ENCODE measurements at regions not wholly inside any gene's neighbourhood (a gene's known extent, or its start where the extent isn't known, plus 50 kb on each side); places are given as distances from the start of the nearest gene placed in this dataset.

DNA sequence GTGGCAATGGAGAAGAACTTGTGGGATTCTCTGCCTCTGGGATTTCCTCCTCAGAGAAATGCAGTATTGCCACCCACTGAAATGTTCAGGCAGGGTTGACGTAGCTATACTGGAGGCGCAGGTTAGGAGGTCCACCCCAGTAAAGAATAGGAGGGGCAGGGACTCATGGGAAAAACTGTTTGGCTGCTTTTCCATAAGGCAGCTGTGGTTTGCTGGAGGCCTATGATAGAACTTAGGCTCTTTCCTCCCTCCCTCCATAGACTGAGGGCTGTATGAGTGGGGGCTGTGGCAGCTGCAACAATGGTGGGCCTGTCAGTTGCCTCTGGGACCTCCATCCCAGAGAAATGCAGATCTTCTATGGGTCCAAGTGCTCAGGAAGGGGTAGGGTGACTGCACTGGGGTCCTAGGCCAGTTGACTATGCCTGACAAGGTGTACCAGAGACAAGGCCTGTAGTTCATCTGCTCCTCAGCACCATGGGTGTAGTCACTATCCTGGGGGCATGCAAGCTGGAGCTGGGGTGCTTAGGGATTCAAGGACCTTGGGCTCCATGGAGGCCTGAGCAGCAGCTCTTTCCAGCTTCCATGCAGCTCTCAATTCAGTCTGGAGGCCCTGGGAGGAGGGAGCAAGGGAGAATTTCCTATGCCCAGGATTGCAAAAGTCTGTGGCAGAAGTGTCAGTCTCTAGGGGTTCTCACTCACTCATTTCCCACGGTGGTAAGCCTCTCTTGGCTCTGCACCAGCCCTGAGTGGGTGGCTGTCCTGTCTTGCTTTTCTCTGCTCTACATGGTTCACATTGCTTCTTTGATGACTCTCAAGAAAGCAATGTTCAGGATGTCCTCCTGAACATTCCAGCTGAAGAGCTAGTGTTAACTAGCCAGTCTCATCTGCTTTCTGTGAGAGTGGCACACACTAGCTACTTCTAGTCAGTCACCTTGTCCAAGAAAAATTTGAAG lies 353.0 kb downstream of the IDS start:
- DNase-seq, result no peak

DNA sequence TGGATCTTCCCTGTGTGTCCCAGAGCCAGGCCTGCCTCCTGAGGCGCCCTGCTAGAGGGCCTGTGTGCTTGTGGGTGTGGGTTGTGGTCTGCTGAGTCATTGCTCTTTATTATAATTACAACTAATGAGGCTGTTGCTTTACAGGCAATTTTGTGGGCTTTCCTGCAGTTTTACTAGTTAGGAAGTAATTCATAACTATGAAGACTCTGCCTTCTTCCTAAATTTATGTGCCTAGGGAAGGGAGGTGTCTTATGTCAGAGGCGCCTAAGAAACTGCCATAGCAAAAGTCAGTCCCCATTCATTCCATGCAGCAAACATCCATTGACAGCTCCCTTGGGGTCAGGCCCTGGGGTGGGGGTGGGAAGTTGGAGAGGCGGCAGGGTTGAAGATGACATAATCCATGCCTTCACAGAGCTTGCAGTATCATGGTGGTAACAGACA lies 359.2 kb downstream of the IDS start:
- no peak for DNase-seq

DNA sequence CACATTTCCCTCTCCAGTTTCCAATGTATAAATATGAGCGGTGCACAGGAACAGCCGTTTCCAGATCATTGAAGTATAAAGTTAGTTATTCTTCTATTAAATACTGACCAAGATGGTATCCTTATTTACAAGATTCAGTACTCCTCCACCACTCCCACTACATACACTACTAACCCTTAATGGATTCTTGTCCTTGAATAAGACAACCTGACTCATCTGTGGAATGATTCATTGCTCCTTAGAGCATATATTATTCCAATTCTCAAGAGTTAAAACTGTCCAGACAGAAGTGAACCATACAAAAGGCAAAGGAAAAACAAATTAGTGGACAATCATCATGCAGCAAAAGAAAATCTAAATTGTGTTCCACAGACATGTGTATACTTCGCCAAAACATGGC lies 373.3 kb downstream of the IDS start:
- DNase-seq, result no peak

DNA sequence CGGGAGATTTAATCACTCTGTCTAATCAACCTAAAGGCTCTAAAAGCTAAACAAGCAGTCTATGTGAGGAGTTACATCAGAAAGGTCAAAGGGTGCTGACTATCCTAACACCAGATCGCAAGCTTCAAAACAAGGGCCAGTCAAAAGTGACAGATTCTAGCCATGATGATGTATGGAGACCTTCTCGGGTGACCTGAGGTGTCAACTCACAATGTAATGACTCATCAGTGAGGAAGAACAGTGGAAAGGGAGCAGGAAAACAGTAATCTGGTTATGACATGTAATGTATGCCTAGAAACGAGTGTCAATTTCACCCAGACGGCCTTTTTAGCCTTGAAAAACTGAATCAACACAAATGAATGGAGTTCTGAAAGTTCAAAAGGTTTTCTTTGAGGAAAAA lies 375.3 kb downstream of the IDS start:
- DNase-seq, result no peak

DNA sequence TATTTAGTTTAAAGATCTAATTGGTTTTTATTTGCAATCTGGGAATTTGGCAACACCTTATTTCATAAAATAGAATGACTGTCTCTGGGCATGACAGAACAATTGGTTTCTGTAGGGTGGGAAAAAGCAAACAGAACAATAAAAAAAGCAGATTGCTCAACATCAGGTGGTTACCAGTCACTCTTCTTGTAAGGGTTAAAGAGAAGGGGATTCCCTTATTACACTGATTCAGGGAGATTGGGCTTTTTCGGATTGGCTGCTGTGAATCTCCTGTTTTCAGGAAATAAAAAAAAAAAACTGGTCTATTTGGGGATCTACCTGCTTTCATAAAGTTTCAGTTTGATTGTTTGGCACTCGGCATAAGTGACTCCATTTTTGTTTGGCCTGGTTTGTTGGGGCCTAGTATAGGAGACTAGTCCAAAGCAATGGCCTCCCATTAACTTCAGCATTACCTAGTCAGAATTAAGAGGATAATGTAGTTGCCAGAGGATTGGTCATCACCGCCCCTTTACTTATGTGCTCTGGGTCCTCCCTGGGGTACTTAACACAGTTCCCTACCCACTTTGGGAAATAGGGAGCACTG lies 380.5 kb downstream of the IDS start:
- no peak for DNase-seq

DNA sequence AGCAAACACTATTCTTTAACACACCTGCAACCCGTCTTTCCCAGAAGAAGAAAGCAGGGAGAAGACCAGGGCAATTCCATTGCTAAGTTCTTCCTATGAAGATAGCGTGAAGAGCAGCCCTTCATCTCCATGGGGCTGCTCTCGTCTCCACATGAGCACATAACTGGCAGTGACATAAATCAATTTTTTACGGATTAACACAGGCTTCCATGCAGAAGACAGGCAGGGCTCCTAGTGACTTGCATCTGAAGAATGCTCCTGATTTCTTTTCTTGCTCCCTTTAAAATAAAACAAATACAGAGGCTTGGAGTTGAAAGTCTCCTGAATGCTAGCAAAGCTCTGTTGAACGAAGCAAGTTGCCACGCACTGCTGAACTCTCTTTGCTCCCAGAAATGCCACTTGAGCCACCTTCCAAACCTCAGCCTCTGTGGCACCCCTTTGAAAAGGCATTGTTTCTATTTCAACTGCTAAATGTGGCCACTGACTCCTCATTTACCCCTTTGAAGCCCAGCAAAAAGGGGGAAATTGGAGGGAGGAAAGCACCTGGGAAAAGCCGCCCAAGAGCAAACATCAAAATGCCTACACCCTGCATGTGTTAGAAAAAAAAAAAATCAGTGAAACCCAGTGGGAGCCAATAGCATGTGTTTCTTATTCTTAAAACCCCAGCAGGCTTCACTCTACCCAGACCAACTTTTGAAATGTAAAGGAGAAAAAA lies 383.7 kb downstream of the IDS start:
- no peak for DNase-seq

DNA sequence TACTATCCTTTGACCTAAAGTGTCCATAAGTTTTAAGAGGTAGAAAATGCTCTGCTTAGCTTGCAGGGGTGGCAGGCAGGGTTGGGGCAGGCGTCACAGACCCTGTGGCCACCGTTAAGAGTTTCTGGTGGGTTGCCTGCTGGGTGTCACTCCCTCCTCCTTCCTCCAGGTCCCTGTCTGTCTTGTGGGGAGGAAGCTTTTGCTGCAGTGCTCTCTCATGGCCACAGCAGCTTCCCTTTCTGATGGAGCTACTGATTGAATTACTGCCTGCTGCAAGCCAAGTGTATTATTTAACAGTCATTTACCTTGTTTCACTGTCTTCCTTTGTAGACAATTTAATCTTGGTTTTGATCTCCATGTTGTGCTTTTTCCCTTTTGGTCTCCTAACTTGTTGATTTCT lies 384.6 kb downstream of the IDS start:
- DNase-seq, result no peak

DNA sequence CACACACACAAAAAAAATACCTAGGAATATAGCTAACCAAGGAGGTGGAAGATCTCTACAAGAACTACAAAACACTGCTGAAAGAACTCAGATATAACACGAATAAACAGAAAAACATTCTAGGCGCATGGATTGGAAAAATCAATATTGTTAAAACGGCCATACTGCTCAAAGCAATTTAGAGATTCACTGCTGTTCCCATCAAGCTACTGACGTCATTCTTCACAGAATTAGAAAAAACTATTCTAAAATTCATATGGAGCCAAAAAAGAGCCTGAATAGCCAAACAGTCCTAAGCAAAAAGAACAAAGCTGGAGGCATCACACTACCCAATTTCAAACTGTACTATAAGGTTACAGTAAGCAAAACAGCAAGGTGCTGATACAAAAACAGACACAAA lies 390.2 kb downstream of the IDS start:
- no peak for DNase-seq

DNA sequence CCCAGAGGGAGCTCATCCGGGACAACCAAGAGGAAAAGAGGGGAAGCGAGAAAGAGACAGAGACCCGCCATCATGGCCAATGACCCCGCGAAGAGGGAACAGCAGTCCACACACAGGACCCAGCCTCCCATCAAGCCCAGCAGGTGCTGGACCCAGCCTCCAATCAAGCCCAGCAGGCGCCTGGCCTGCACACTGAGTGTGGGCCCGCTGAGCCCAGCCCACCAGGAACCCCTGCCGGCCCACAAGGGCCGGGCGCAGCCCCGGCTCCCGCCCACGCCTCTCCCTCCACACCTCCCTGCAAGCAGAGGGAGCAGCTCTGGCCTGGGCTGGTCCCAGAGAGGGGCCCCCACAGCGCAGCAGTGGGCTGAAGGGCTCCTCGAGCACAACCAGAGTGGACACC lies 391.1 kb downstream of the IDS start:
- no peak for DNase-seq

DNA sequence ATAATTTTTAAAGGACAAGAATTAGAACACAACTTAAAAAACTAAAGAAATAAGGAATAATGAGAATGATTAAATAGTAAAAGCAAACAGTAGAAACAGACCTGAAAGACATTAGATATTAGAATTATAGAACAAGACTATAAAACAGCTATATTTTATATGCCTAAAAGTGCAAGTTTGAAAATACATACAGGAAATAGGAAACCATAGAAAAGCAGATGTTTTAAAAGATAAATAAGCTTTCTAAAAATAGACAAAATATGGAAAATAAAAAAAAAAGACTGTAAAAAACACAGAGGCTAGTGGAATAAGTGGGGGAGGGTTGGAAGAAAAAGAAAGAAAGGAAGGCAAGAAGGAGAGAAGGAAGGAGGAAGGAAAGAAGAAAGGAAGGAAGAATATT lies 407.3 kb downstream of the IDS start:
- no peak for DNase-seq

DNA sequence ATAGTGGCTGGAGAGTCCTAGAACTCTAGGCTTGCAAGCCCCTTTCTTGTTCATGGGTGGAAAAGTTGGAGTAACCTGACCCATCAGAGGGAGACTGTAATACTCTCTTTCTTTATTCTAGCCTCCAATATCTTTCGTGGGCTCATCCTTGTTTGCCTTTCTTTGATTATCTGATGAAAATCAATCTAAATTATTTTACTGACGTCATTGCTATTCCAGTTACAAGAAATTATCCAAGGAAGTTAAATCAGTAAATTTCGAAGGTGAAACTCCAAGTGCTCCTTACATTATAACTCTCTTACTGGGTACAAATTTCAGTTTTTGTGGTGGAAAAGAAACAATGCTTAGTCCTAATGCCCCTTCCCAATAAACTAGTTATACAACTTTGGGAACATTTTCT lies 412.9 kb downstream of the IDS start:
- no peak for DNase-seq

DNA sequence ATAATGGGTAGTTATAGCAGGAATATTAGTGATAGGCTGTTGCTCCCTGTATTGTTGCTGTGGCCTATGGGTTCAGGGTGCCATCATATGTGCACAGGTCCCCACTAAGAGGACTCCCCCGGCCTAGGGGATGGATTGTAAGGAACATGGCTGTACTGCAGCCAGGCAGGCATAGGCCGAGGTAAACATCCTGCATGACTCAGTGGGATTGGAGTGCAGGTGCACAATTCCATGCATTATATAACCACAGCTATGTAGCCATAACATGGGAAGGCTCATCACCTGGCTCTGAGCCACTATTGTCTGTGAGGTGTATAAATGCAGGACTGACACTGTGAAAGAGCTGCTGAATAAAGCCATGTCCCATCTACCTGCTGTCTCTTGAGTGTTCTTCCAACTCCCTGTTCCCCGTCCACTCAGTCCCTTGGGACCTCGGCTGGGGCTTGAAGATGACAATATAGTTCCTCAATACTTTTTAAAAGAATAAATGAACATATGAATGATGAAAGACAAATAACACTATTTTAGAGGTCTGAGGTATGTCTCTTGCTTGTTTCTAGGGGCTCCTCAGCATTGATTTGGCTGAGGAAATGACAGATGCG lies 425.2 kb downstream of the IDS start:
- no peak for DNase-seq

DNA sequence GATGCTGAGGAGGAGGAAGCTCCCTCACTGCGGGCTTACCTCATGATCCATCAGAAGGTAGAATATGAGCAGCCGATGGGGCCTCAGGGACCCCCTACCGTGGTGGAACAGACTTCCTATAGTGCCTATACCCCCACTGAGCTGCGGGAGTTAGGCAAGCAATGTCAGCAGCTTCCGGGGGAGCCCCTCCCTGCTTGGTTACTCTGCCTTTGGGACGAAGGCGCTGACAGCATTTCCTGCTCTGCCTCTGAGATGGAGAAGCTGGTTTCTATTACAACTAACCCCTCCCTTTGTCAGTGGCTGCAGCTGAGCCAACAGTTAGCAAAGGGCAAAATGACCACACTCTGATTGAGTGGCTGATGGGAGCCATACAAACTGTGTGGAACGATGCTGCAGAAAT lies 430.7 kb downstream of the IDS start:
- DNase-seq, result peak; percentile 5

DNA sequence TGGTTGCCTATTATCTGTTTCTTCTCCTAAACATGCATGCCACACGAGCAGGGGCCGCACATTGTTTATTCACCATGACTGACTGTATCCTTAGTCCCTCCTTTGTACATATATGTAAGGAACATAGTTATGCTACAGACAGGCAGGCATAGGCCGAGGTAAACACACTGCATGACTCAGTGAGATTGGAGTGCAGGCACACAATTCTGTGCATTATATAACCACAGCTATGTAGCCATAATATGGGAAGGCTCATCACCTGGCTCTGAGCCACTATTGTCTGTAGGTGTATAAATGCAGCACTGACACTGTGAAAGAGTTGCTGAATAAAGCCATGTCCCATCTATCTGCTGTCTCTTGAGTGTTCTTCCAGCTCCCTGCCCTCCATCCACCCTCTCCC lies 431.6 kb downstream of the IDS start:
- no peak for DNase-seq

DNA sequence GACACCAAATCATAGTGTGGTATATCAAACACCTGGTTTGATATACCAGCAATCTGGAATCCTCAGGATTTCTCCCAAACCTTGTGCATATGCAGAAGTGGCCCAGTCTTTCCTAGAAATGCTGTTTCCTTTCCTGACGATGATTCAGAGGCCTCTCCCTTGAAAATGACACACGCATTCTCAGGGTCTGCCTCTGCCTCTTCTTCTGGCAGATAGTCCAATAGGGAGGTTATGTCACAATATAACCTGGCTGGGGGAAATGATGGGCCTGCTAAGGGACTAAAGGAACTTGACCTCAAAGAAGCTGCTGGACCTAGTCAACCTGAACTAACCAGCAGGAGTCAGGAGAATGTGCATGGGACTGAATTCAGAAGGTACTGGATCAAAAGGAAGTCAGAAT lies 435.2 kb downstream of the IDS start:
- DNase-seq, result no peak

DNA sequence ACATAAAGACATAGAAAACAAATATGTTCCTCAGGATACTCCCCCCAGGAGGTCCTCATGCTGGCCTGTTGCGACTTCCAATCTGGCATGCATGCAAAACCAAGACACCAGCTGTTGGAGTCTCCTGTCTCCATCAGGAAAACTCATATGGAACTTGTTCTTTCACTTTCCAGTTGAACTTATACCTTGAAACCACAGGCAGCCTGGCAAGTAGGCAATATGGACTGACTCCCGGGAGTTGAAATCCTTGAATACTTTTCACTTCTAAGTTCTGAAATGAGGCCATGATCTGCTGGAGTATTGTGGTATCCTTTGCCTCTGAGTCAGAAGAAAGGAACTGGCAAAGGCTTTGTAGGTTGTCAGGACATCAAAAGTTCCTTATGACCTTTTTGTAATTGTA lies 444.2 kb downstream of the IDS start:
- DNase-seq, result no peak
